NB4 (cell line): ENCODE measurements at regions not wholly inside any gene's neighbourhood (a gene's known extent, or its start where the extent isn't known, plus 50 kb on each side); places are given as distances from the start of the nearest gene placed in this dataset.
"Not testable (repeated sequence)": the region's sequence is repeated elsewhere in the genome, so short reads cannot be mapped to it uniquely, and the experiment has no call there.

Experiments used
- DNase-seq: peaks from one replicate; pipeline ENCODE4 v3.0.0; 2010; ENCODE audit warnings: low read depth
- H3K4me3 ChIP-seq: one replicate; pipeline ENCODE4 v1.5.1; 2011; ENCODE audit warnings: mild to moderate bottlenecking, low read depth, low read length, moderate library complexity

GRCh38 chr17:16832853-16833252 lies 139.1 kb downstream of the TNFRSF13B start:
- not testable (repeated sequence) for DNase-seq, H3K4me3 ChIP-seq

- not testable (repeated sequence) for H3K4me3 ChIP-seq, DNase-seq
These were observed 139.7 kb downstream of the TNFRSF13B start for GRCh38 chr17:16832206-16832605.

- not testable (repeated sequence) for H3K4me3 ChIP-seq, DNase-seq
These were observed 140.7 kb downstream of the CCDC144A start for GRCh38 chr17:16830770-16831169.

- not testable (repeated sequence) for DNase-seq, H3K4me3 ChIP-seq
These were observed 140.2 kb downstream of the CCDC144A start for GRCh38 chr17:16830219-16830618.
